ENCODE measurements at regions not wholly inside any gene's neighbourhood (a gene's known extent, or its start where the extent isn't known, plus 50 kb on each side); places are given as distances from the start of the nearest gene placed in this dataset.

- H3K4me3 ChIP-seq (ENCODE audit: low read length), result no peak overlapping the region
- no peak for TF ChIP-seq CTCF (conservative IDR thresholded peaks at IDR 0.05; ENCODE audit: low read length)
- DNase-seq (ENCODE audit: low read depth), result no peak
These were observed 450.5 kb downstream of the AGTPBP1 start for GRCh38 chr9:85291266-85291665.

GRCh38 chr9:85290019-85290418 lies 451.7 kb downstream of the AGTPBP1 start:
- DNase-seq (ENCODE audit: low read depth), result no peak
- no peak overlapping the region for H3K4me3 ChIP-seq (ENCODE audit: low read length)

GRCh38 chr9:85289142-85289541 lies 452.6 kb downstream of the AGTPBP1 start:
- DNase-seq (ENCODE audit: low read depth), result no peak
- TF ChIP-seq CTCF (conservative IDR thresholded peaks at IDR 0.05; ENCODE audit: low read length), result no peak
- no peak overlapping the region for H3K4me3 ChIP-seq (ENCODE audit: low read length)

More at GRCh38 chr9:85290019-85290418, 451.7 kb downstream of the AGTPBP1 start:
- TF ChIP-seq CTCF (conservative IDR thresholded peaks at IDR 0.05; ENCODE audit: low read length), result no peak

GRCh38 chr9:85283421-85283820 lies 458.3 kb downstream of the AGTPBP1 start:
- no peak for TF ChIP-seq CTCF (conservative IDR thresholded peaks at IDR 0.05; ENCODE audit: low read length)
- no peak for DNase-seq (ENCODE audit: low read depth)
- no peak overlapping the region for H3K4me3 ChIP-seq (ENCODE audit: low read length)

- no peak for TF ChIP-seq CTCF (conservative IDR thresholded peaks at IDR 0.05; ENCODE audit: low read length)
- DNase-seq (ENCODE audit: low read depth), result no peak
- no peak overlapping the region for H3K4me3 ChIP-seq (ENCODE audit: low read length)
These were observed 463.0 kb downstream of the AGTPBP1 start for GRCh38 chr9:85278769-85279168.

- no peak overlapping the region for H3K4me3 ChIP-seq (ENCODE audit: low read length)
- no peak for DNase-seq (ENCODE audit: low read depth)
- no peak for TF ChIP-seq CTCF (conservative IDR thresholded peaks at IDR 0.05; ENCODE audit: low read length)
These were observed 465.0 kb downstream of the AGTPBP1 start for GRCh38 chr9:85276741-85277140.

GRCh38 chr9:85269811-85270210 lies 471.9 kb downstream of the AGTPBP1 start:
- DNase-seq (ENCODE audit: low read depth), result no peak
- no peak overlapping the region for H3K4me3 ChIP-seq (ENCODE audit: low read length)
- TF ChIP-seq CTCF (conservative IDR thresholded peaks at IDR 0.05; ENCODE audit: low read length), result no peak

Measured in AG10803 (cell line).